WTC11 (cell line): ENCODE measurements at regions not wholly inside any gene's neighbourhood (a gene's known extent, or its start where the extent isn't known, plus 50 kb on each side); places are given as distances from the start of the nearest gene placed in this dataset.

Experiments
- ATAC-seq: fragments of 200-7000 bp; cut with Tn5 transposase; 2 replicates; pipeline ENCODE4 v1.10.0; 2021; ENCODE audit warnings: mild to moderate bottlenecking, moderate library complexity
- CTCF ChIA-PET: fragments of 300-600 bp; sonication (Branson Sonifier 250); formaldehyde crosslinking; loops from one replicate; lab custom pipeline; 2021; ENCODE audit warnings: antibody characterized with exemption; lab: Charles Lee
- POLR2A ChIA-PET: fragments of 350-600 bp; sonication (Branson Sonifier 250); formaldehyde crosslinking; loops from one replicate; lab custom pipeline; 2021; ENCODE audit warnings: antibody characterized with exemption; lab: Charles Lee
- DNase-seq: peaks from one replicate; pipeline ENCODE4 v3.0.0; 2021; ENCODE audit warnings: low spot score
- H3K27ac Mint-ChIP-seq: 2 replicates; pipeline ENCODE4 v1.8.0; 2021; ENCODE audit warnings: mixed read lengths
- H3K27me3 Mint-ChIP-seq: 2 replicates; pipeline ENCODE4 v1.8.0; 2021; ENCODE audit warnings: low read depth, mild to moderate bottlenecking, moderate library complexity, mixed read lengths
- H3K36me3 Mint-ChIP-seq: 2 replicates; pipeline ENCODE4 v1.8.0; 2021; ENCODE audit warnings: mixed read lengths
- H3K4me1 Mint-ChIP-seq: 2 replicates; pipeline ENCODE4 v1.8.0; 2022; ENCODE audit warnings: mixed read lengths
- H3K4me3 Mint-ChIP-seq: 2 replicates; pipeline ENCODE4 v1.8.0; 2021; ENCODE audit warnings: mild to moderate bottlenecking, moderate library complexity, mixed read lengths
- H3K9me3 Mint-ChIP-seq: 2 replicates; pipeline ENCODE4 v1.8.0; 2021; ENCODE audit warnings: mixed read lengths
- CREB1 ChIP-seq: sonication (generic); formaldehyde crosslinking; IDR thresholded peaks from 2 replicates; pipeline ENCODE4 v1.8.0; 2023; ENCODE audit warnings: mild to moderate bottlenecking, missing genetic modification reagents
- ELF4 ChIP-seq: sonication (generic); formaldehyde crosslinking; IDR thresholded peaks from 2 replicates; pipeline ENCODE4 v1.8.1; 2022; ENCODE audit warnings: low read depth, mild to moderate bottlenecking, moderate library complexity, missing genetic modification reagents
- ETV6 ChIP-seq: sonication (generic); formaldehyde crosslinking; IDR thresholded peaks from 2 replicates; pipeline ENCODE4 v1.8.1; 2022; ENCODE audit warnings: mild to moderate bottlenecking, missing genetic modification reagents
- FOXK1 ChIP-seq: sonication (generic); formaldehyde crosslinking; IDR thresholded peaks from 2 replicates; pipeline ENCODE4 v1.8.0; 2022; ENCODE audit warnings: mild to moderate bottlenecking, moderate library complexity, missing genetic modification reagents
- GABPB1 ChIP-seq: sonication (generic); formaldehyde crosslinking; IDR thresholded peaks from 2 replicates; pipeline ENCODE4 v1.8.1; 2023; ENCODE audit warnings: mild to moderate bottlenecking, missing genetic modification reagents
- HMGA2 ChIP-seq: fragments of 250-450 bp; sonication (Bioruptor Pico); IDR thresholded peaks from 2 replicates; pipeline ENCODE4 v1.4.0; 2021; ENCODE audit warnings: mild to moderate bottlenecking, moderate library complexity
- HMGXB4 ChIP-seq: sonication (generic); formaldehyde crosslinking; IDR thresholded peaks from 2 replicates; pipeline ENCODE4 v1.8.1; 2023; ENCODE audit warnings: mild to moderate bottlenecking, moderate library complexity, missing genetic modification reagents
- IRF2 ChIP-seq: sonication (generic); formaldehyde crosslinking; IDR thresholded peaks from 2 replicates; pipeline ENCODE4 v1.8.0; 2022; ENCODE audit warnings: low read depth, missing genetic modification reagents, borderline replicate concordance
- NFE2L1 ChIP-seq: sonication (generic); formaldehyde crosslinking; IDR thresholded peaks from 2 replicates; pipeline ENCODE4 v1.8.1; 2023; ENCODE audit warnings: missing genetic modification reagents
- NR1H2 ChIP-seq: sonication (generic); formaldehyde crosslinking; IDR thresholded peaks from 2 replicates; pipeline ENCODE4 v1.9.0; 2021; ENCODE audit warnings: mild to moderate bottlenecking, moderate library complexity, missing genetic modification reagents
- RORB ChIP-seq: fragments of 250-450 bp; sonication (Bioruptor Pico); IDR thresholded peaks from 2 replicates; pipeline ENCODE4 v1.9.0; 2021; ENCODE audit warnings: mild to moderate bottlenecking
- TCF7 ChIP-seq: sonication (generic); formaldehyde crosslinking; IDR thresholded peaks from 2 replicates; pipeline ENCODE4 v1.8.0; 2022; ENCODE audit warnings: mild to moderate bottlenecking, low read depth, missing genetic modification reagents, moderate library complexity
- TEAD1 ChIP-seq: sonication (generic); formaldehyde crosslinking; IDR thresholded peaks from 2 replicates; pipeline ENCODE4 v1.8.0; 2022; ENCODE audit warnings: mild to moderate bottlenecking, missing genetic modification reagents
- ZNF263 ChIP-seq: sonication (generic); formaldehyde crosslinking; IDR thresholded peaks from 2 replicates; pipeline ENCODE4 v1.8.1; 2022; ENCODE audit warnings: low read depth, mild to moderate bottlenecking, moderate library complexity, missing genetic modification reagents
- ZNF416 ChIP-seq: fragments of 250-450 bp; sonication (Bioruptor Pico); IDR thresholded peaks from 2 replicates; pipeline ENCODE4 v1.9.0; 2021; ENCODE audit warnings: mild to moderate bottlenecking, inconsistent platforms
- TF ChIP-seq, protein P1 (sequence below): sonication (generic); formaldehyde crosslinking; IDR thresholded peaks from 2 replicates; pipeline ENCODE4 v1.8.1; 2023; ENCODE audit warnings: mild to moderate bottlenecking, missing genetic modification reagents, moderate library complexity
- TF ChIP-seq, protein P2 (sequence below): sonication (generic); formaldehyde crosslinking; IDR thresholded peaks from 2 replicates; pipeline ENCODE4 v1.8.0; 2022; ENCODE audit warnings: mild to moderate bottlenecking, missing genetic modification reagents
- TF ChIP-seq, protein P3 (sequence below): sonication (generic); formaldehyde crosslinking; IDR thresholded peaks from 2 replicates; pipeline ENCODE4 v1.8.0; 2023; ENCODE audit warnings: missing genetic modification reagents, mild to moderate bottlenecking, borderline replicate concordance
- TF ChIP-seq, protein P4 (sequence below): fragments of 250-450 bp; sonication (Bioruptor Pico); IDR thresholded peaks from 2 replicates; pipeline ENCODE4 v1.9.0; 2021; ENCODE audit warnings: mild to moderate bottlenecking
- TF ChIP-seq, protein P5 (sequence below): fragments of 250-450 bp; sonication (Bioruptor Pico); IDR thresholded peaks from 2 replicates; pipeline ENCODE4 v1.9.0; 2021; ENCODE audit warnings: moderate library complexity, mild to moderate bottlenecking, inconsistent platforms, borderline replicate concordance

- ChIA-PET POLR2A (no interaction called here), CTCF (no interaction called here)
- no peak for TF ChIP-seq TCF7 (CRISPR knock-in tag)
- TF ChIP-seq, protein P1, sequence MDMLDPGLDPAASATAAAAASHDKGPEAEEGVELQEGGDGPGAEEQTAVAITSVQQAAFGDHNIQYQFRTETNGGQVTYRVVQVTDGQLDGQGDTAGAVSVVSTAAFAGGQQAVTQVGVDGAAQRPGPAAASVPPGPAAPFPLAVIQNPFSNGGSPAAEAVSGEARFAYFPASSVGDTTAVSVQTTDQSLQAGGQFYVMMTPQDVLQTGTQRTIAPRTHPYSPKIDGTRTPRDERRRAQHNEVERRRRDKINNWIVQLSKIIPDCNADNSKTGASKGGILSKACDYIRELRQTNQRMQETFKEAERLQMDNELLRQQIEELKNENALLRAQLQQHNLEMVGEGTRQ: peak; percentile 36; the same call in 1 of the 2 replicates
- no peaks in the 10 kb centered on the region for H3K4me1 Mint-ChIP-seq
- ATAC-seq (no peak), DNase-seq (no peak)
- no peak overlapping the region for H3K27ac Mint-ChIP-seq
- no peaks in the 10 kb centered on the region for H3K36me3 Mint-ChIP-seq
- H3K9me3 Mint-ChIP-seq: no peaks in the 10 kb centered on the region
- no peak overlapping the region for H3K4me3 Mint-ChIP-seq
- H3K27me3 Mint-ChIP-seq: no peaks in the 10 kb centered on the region
These were observed 203.2 kb upstream of the PPP2R2D start for GRCh38 chr10:131697476-131698128.

- H3K4me3 Mint-ChIP-seq: no peak overlapping the region
- H3K4me1 Mint-ChIP-seq: peaks cover 3% of the 10 kb centered on the region
- ATAC-seq: no peak
- no peaks in the 10 kb centered on the region for H3K9me3 Mint-ChIP-seq
- POLR2A ChIA-PET: no interaction called here
- H3K27ac Mint-ChIP-seq: no peak overlapping the region
- TF ChIP-seq RORB (CRISPR knock-in tag) (no peak), CREB1 (CRISPR knock-in tag) (no peak), ETV6 (CRISPR knock-in tag) (no peak), ZNF263 (CRISPR knock-in tag) (no peak)
- TF ChIP-seq, protein P1: no peak
- H3K27me3 Mint-ChIP-seq: no peaks in the 10 kb centered on the region
- CTCF ChIA-PET: no interaction called here
- DNase-seq: no peak
- H3K36me3 Mint-ChIP-seq: no peaks in the 10 kb centered on the region
These were observed 202.6 kb upstream of the PPP2R2D start for GRCh38 chr10:131698232-131698631.

DNA sequence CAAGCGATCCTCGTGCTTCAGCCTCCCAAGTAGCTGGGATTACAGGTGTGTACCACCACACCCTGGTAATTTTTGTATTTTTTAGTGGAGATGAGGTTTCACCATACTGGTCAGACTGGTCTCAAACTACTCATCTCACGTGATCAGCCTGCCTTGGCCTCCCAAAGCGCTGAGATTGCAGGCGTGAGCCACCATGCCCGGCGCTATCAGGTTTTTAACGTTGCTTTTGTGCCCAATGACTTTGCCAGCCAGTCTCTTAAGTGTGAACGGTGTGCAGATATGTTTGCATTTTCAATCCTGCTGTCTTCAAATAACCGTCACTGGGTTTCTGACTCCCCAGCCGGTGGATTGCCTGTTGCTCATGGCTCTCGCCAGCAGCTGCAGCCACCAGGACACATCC lies 201.8 kb upstream of the PPP2R2D start:
- ChIA-PET POLR2A (no interaction called here), CTCF (no interaction called here)
- H3K27me3 Mint-ChIP-seq: no peaks in the 10 kb centered on the region
- no peaks in the 10 kb centered on the region for H3K36me3 Mint-ChIP-seq
- no peak for ATAC-seq
- H3K4me1 Mint-ChIP-seq: peaks cover 6% of the 10 kb centered on the region
- DNase-seq: no peak
- H3K4me3 Mint-ChIP-seq: no peak overlapping the region
- H3K27ac Mint-ChIP-seq: no peak overlapping the region
- H3K9me3 Mint-ChIP-seq: no peaks in the 10 kb centered on the region
- TF ChIP-seq, protein P2, sequence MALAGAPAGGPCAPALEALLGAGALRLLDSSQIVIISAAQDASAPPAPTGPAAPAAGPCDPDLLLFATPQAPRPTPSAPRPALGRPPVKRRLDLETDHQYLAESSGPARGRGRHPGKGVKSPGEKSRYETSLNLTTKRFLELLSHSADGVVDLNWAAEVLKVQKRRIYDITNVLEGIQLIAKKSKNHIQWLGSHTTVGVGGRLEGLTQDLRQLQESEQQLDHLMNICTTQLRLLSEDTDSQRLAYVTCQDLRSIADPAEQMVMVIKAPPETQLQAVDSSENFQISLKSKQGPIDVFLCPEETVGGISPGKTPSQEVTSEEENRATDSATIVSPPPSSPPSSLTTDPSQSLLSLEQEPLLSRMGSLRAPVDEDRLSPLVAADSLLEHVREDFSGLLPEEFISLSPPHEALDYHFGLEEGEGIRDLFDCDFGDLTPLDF (CRISPR knock-in tag): no peak
- TF ChIP-seq GABPB1 (CRISPR knock-in tag) (no peak), ELF4 (CRISPR knock-in tag) (no peak), IRF2 (no peak), TEAD1 (no peak), ZNF416 (no peak), RORB (CRISPR knock-in tag) (no peak), NR1H2 (CRISPR knock-in tag) (no peak), ETV6 (CRISPR knock-in tag) (no peak), NFE2L1 (no peak), FOXK1 (no peak), HMGXB4 (CRISPR knock-in tag) (no peak), HMGA2 (CRISPR knock-in tag) (no peak)
- TF ChIP-seq, protein P3, sequence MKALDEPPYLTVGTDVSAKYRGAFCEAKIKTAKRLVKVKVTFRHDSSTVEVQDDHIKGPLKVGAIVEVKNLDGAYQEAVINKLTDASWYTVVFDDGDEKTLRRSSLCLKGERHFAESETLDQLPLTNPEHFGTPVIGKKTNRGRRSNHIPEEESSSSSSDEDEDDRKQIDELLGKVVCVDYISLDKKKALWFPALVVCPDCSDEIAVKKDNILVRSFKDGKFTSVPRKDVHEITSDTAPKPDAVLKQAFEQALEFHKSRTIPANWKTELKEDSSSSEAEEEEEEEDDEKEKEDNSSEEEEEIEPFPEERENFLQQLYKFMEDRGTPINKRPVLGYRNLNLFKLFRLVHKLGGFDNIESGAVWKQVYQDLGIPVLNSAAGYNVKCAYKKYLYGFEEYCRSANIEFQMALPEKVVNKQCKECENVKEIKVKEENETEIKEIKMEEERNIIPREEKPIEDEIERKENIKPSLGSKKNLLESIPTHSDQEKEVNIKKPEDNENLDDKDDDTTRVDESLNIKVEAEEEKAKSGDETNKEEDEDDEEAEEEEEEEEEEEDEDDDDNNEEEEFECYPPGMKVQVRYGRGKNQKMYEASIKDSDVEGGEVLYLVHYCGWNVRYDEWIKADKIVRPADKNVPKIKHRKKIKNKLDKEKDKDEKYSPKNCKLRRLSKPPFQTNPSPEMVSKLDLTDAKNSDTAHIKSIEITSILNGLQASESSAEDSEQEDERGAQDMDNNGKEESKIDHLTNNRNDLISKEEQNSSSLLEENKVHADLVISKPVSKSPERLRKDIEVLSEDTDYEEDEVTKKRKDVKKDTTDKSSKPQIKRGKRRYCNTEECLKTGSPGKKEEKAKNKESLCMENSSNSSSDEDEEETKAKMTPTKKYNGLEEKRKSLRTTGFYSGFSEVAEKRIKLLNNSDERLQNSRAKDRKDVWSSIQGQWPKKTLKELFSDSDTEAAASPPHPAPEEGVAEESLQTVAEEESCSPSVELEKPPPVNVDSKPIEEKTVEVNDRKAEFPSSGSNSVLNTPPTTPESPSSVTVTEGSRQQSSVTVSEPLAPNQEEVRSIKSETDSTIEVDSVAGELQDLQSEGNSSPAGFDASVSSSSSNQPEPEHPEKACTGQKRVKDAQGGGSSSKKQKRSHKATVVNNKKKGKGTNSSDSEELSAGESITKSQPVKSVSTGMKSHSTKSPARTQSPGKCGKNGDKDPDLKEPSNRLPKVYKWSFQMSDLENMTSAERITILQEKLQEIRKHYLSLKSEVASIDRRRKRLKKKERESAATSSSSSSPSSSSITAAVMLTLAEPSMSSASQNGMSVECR (CRISPR knock-in tag): no peak
- TF ChIP-seq, protein P4, sequence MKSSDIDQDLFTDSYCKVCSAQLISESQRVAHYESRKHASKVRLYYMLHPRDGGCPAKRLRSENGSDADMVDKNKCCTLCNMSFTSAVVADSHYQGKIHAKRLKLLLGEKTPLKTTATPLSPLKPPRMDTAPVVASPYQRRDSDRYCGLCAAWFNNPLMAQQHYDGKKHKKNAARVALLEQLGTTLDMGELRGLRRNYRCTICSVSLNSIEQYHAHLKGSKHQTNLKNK (CRISPR knock-in tag): no peak
- TF ChIP-seq, protein P5, sequence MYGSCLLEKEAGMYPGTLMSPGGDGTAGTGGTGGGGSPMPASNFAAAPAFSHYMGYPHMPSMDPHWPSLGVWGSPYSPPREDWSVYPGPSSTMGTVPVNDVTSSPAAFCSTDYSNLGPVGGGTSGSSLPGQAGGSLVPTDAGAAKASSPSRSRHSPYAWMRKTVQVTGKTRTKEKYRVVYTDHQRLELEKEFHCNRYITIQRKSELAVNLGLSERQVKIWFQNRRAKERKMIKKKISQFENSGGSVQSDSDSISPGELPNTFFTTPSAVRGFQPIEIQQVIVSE (CRISPR knock-in tag): no peak
